Cardiac fibroblast (primary cell): ENCODE measurements at regions not wholly inside any gene's neighbourhood (a gene's known extent, or its start where the extent isn't known, plus 50 kb on each side); places are given as distances from the start of the nearest gene placed in this dataset.

Experiments used
- DNase-seq, 2 donors: peaks; one replicate each; pipeline versions ENCODE4 v3.0.0 to v3.0.0-alpha.2; 2010; ENCODE audit warnings: low read depth in 2 of 2
- H3K4me3 ChIP-seq, 2 donors: replicated peaks in 1 of 2; 1 replicate in 1 of 2; 2 replicates in 1 of 2; pipeline ENCODE4 v1.5.1; 2011; ENCODE audit warnings: low read depth in 2 of 2, low read length in 2 of 2, mild to moderate bottlenecking in 2 of 2, moderate library complexity in 1 of 2
- TF ChIP-seq, protein P1 (sequence below): IDR thresholded peaks from one replicate; pipeline ENCODE4 v1.5.1; 2011; ENCODE audit warnings: low read depth, mild to moderate bottlenecking, low read length, inconsistent platforms

DNA sequence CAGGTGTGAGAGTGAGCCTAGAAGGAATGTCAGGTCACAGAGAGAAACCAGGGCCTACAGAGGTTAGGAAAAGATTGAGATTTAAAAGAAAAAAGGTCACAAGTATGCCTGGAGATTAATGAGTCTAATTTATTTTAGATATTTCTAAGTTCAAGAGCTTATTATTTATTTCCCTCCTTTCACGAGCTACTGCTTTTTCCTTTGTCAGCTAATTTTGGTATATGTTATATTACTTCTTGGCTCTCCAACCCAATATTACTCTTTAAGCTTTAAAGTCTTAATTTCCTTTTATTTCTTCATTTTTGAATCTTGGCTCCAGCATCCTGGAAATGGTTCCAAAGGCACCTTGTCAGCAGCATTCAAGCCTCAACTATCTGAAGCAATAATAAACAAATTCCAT is 109.5 kb upstream of the MIS18BP1 start:
- DNase-seq: no peak
- H3K4me3 ChIP-seq: no peak overlapping the region
- TF ChIP-seq, protein P1, sequence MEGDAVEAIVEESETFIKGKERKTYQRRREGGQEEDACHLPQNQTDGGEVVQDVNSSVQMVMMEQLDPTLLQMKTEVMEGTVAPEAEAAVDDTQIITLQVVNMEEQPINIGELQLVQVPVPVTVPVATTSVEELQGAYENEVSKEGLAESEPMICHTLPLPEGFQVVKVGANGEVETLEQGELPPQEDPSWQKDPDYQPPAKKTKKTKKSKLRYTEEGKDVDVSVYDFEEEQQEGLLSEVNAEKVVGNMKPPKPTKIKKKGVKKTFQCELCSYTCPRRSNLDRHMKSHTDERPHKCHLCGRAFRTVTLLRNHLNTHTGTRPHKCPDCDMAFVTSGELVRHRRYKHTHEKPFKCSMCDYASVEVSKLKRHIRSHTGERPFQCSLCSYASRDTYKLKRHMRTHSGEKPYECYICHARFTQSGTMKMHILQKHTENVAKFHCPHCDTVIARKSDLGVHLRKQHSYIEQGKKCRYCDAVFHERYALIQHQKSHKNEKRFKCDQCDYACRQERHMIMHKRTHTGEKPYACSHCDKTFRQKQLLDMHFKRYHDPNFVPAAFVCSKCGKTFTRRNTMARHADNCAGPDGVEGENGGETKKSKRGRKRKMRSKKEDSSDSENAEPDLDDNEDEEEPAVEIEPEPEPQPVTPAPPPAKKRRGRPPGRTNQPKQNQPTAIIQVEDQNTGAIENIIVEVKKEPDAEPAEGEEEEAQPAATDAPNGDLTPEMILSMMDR: no peak

DNA sequence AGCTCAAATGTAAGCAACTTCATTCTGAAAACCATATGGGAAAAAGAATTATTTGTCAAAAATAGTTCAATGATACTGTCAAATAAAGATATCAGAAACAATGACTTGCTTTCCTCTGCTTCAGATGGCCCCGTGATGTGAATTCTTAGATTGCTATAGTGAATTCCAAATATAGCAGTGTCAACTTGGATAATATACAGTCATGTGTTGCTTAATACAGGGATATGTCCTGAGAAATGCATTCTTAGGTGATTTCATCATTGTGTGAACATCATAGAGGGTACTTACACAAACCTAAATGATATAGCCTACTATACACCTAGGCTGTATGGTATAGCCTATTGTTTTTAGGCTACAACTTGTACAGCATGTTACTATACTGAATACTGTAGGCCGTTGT is 108.7 kb upstream of the MIS18BP1 start:
- H3K4me3 ChIP-seq: no peak overlapping the region
- TF ChIP-seq, protein P1: no peak
- DNase-seq: peak in 1 of 2 donors; percentile 0

DNA sequence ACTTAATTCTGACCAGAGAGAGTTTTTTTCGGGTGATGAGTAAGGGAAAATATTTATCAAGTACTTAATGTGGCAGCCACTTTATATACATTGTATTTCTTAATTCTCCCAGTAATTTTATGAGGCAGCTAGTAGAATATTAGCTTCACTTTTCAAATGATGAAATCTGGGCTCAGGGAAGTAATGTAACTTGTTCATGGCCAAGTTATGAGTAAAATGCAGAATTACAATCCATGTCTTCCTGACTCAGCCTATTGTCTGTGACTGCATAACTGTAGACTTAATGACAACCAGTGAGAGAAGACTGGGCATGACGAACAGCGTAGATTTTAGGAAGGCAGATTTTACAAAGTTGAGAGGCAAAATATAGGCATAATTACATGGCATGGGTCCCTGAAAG is 106.7 kb upstream of the MIS18BP1 start:
- H3K4me3 ChIP-seq: no peak overlapping the region
- TF ChIP-seq, protein P1: no peak
- peak in 1 of 2 donors; percentile 20 for DNase-seq

DNA sequence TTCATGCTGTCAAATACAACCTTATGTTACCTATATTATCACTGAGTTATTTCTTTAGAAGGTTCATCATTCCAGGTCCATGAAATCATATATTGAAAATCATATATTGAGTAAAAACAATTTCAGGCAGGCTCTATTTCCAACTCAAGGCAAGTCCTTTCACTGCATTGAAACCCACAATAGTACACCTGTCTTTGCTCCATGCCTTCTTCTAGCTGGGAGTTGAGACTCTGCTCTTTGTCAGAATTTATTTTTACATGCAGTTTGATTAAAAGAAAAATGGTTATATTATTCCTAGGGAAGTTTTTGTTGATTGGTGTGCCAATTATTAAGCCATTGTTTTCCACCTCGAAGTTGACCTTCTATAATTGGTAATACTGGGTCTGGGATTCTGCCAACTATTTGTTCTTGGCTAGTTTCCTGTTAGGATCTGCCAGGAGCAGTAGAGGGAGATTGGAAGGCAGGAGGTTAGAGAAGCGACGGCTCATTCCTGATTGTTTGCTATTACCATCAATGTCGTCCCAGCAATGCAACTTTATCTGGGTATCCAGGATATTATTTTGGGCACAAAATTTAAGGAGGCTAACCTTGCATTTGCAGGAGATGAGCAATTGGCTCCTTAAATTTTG is 79.5 kb upstream of the MIS18BP1 start:
- no peak for DNase-seq
- no peak overlapping the region for H3K4me3 ChIP-seq
- TF ChIP-seq, protein P1: no peak

DNA sequence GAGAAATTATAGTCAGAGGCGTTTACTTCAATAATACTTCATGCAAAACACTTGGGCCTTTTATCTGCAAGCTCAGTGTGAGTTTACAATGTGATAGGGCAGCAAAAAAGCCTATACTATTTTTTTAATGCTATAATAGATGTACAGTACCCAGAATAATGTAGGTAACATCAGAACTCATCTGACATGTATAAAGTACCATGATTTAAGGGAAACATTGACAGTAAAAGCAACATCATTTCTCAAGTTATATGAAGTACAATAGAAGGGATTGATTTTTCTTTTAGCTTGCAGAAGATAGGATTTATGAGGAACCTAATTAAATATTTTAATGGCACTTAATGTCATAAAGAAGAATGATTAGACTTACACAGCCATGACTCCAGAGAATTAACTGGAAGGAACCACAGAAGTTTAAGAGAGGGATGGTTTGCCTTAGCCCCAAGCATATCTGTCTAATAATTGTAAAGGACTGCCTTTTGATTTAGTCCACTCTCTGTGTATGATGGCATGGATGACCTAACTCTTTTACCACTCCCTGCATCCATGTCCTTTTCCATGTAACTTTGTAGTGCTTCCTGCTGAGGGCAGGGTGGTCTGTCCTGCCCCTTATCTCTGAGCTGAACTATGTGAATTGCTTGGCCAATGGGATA is 55.9 kb upstream of the MIS18BP1 start:
- no peak overlapping the region for H3K4me3 ChIP-seq
- DNase-seq: no peak
- TF ChIP-seq, protein P1: no peak
